GM12891 (cell line): ENCODE measurements at regions not wholly inside any gene's neighbourhood (a gene's known extent, or its start where the extent isn't known, plus 50 kb on each side); places are given as distances from the start of the nearest gene placed in this dataset.

Experiments
- PAX5 ChIP-seq: IDR thresholded peaks from 2 replicates; pipeline ENCODE4 v1.6.1; 2011; ENCODE audit warnings: low read length, moderate library complexity, mild to moderate bottlenecking; ENCODE audit not compliant: insufficient read depth, severe bottlenecking
- POLR2A ChIP-seq: IDR thresholded peaks from 2 replicates; pipeline ENCODE4 v1.6.1; 2011; ENCODE audit warnings: low read depth, low read length, control low read depth
- POLR2AphosphoS5 ChIP-seq: IDR thresholded peaks from 2 replicates; pipeline ENCODE4 v1.6.1; 2011; ENCODE audit warnings: low read depth, low read length, control low read depth
- POU2F2 ChIP-seq: IDR thresholded peaks from 2 replicates; pipeline ENCODE4 v1.6.1; 2011; ENCODE audit warnings: low read depth, mild to moderate bottlenecking, control low read depth, low read length, moderate library complexity
- TAF1 ChIP-seq: IDR thresholded peaks from 2 replicates; pipeline ENCODE4 v1.6.1; 2011; ENCODE audit warnings: low read depth, low read length, control low read depth

DNA sequence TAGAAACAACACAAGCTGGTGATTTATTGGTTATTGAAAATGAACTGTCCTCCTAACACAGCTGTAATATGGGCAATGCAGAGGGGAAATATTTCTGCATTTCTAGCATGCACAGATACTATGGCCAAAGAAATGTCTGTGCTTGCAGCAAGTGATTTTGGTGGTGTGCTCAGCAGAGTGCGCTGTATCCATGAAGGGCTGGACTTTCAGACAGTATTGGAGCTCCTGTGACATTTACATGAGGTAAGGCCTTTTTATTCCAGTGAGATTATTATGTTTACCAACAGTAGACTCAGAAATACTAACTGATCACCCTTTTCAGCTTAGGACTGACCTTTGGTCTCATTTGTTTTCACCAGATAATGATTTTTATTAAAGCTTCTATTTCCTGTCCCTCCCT, 1302.6 kb upstream of the EPHA6 start:
- TF ChIP-seq TAF1 (no peak), POLR2A (no peak), POLR2AphosphoS5 (no peak), POU2F2 (no peak), PAX5 (no peak)
